Hindlimb muscle (tissue), 1 donor: ENCODE measurements at regions not wholly inside any gene's neighbourhood (a gene's known extent, or its start where the extent isn't known, plus 50 kb on each side); places are given as distances from the start of the nearest gene placed in this dataset.
"Not testable (repeated sequence)": the region's sequence is repeated elsewhere in the genome, so short reads cannot be mapped to it uniquely, and the experiment has no call there.

Experiments used
- DNase-seq: peaks from one replicate; pipeline ENCODE4 v3.0.0-alpha.2; 2013

- DNase-seq = no peak
Measured at GRCh38 chr12:59344224-59344623, 251.6 kb upstream of the SLC16A7 start.

GRCh38 chr12:59329462-59329861 lies 266.4 kb upstream of the SLC16A7 start:
- no peak for DNase-seq

GRCh38 chr12:59328395-59329075 lies 267.3 kb upstream of the SLC16A7 start:
- not testable (repeated sequence) for DNase-seq

- not testable (repeated sequence) for DNase-seq
Measured at GRCh38 chr12:59326457-59326856, 269.4 kb upstream of the SLC16A7 start.

GRCh38 chr12:59322473-59322872 lies 273.4 kb upstream of the SLC16A7 start:
- peak; percentile 0 for DNase-seq

- DNase-seq = no peak
Measured at GRCh38 chr12:59321278-59321677, 274.6 kb upstream of the SLC16A7 start.

GRCh38 chr12:59320112-59320511 lies 275.7 kb upstream of the SLC16A7 start:
- DNase-seq = no peak

GRCh38 chr12:59318940-59319339 lies 276.9 kb upstream of the SLC16A7 start:
- no peak for DNase-seq

- no peak for DNase-seq
Measured at GRCh38 chr12:59317598-59317997, 278.2 kb upstream of the SLC16A7 start.

GRCh38 chr12:59316938-59317337 lies 278.9 kb upstream of the SLC16A7 start:
- no peak for DNase-seq

- DNase-seq = not testable (repeated sequence)
Measured at GRCh38 chr12:59316354-59316753, 279.5 kb upstream of the SLC16A7 start.

GRCh38 chr12:59314209-59314608 lies 281.6 kb upstream of the SLC16A7 start:
- no peak for DNase-seq

GRCh38 chr12:59304077-59304721 lies 291.6 kb upstream of the SLC16A7 start:
- no peak for DNase-seq

GRCh38 chr12:59298296-59298695 lies 297.5 kb upstream of the SLC16A7 start:
- DNase-seq = no peak

- no peak for DNase-seq
Measured at GRCh38 chr12:59294221-59294620, 301.6 kb upstream of the SLC16A7 start.

- DNase-seq = no peak
Measured at GRCh38 chr12:59282999-59283398, 312.8 kb upstream of the SLC16A7 start.

GRCh38 chr12:59273561-59273960 lies 322.3 kb upstream of the SLC16A7 start:
- DNase-seq = not testable (repeated sequence)

- no peak for DNase-seq
Measured at GRCh38 chr12:59268295-59268809, 327.5 kb upstream of the SLC16A7 start.

- no peak for DNase-seq
Measured at GRCh38 chr12:59260202-59260601, 335.6 kb upstream of the SLC16A7 start.

- no peak for DNase-seq
Measured at GRCh38 chr12:59252731-59253130, 332.4 kb upstream of the LRIG3 start.

- no peak for DNase-seq
Measured at GRCh38 chr12:59250766-59251165, 330.5 kb upstream of the LRIG3 start.

GRCh38 chr12:59240048-59240447 lies 319.7 kb upstream of the LRIG3 start:
- no peak for DNase-seq

GRCh38 chr12:59234391-59234790 lies 314.1 kb upstream of the LRIG3 start:
- DNase-seq = no peak

GRCh38 chr12:59230334-59230733 lies 310.0 kb upstream of the LRIG3 start:
- no peak for DNase-seq
